Ovary (tissue), 7 donors: ENCODE measurements at regions not wholly inside any gene's neighbourhood (a gene's known extent, or its start where the extent isn't known, plus 50 kb on each side); places are given as distances from the start of the nearest gene placed in this dataset.

Experiments used
- DNase-seq, 5 donors: peaks; one replicate each; pipeline ENCODE4 v3.0.0-alpha.2; 2019 to 2020
- H3K27ac ChIP-seq, 2 donors: fragments of 200-600 bp; one replicate each; pipeline versions ENCODE4 v1.5.1 to v1.8.0; 2019 to 2022
- H3K27me3 ChIP-seq: fragments of 200-600 bp; one replicate; pipeline ENCODE4 v1.8.0; 2022
- H3K36me3 ChIP-seq: fragments of 200-600 bp; sonication (generic); one replicate; pipeline ENCODE4 v1.5.1; 2019
- H3K4me1 ChIP-seq: one replicate; pipeline ENCODE4 v1.8.1; 2013; ENCODE audit warnings: mild to moderate bottlenecking, moderate library complexity; ENCODE audit not compliant: insufficient read depth
- H3K4me3 ChIP-seq: fragments of 200-600 bp; sonication (generic); one replicate; pipeline ENCODE4 v1.5.1; 2017
- H3K9me3 ChIP-seq, 2 donors: fragments of 200-600 bp in 1 of 2; sonication (generic) in 1 of 2; one replicate each; pipeline versions ENCODE4 v1.5.1 to v1.8.1; 2013 to 2019; ENCODE audit warnings: mild to moderate bottlenecking in 1 of 2, moderate library complexity in 1 of 2
- CTCF ChIP-seq, 3 donors: fragments of 450-650 bp in 2 of 3; fragments of 200-600 bp in 1 of 3; IDR thresholded peaks; one replicate each; pipeline versions ENCODE4 v1.5.1 to v1.8.0; 2016 to 2022; ENCODE audit warnings: antibody characterized with exemption in 3 of 3, mild to moderate bottlenecking in 1 of 3
- EP300 ChIP-seq: sonication (generic); formaldehyde crosslinking; IDR thresholded peaks from one replicate; pipeline ENCODE4 v1.6.1; 2017; ENCODE audit warnings: antibody characterized with exemption
- POLR2A ChIP-seq: fragments of 450-650 bp; IDR thresholded peaks from one replicate; pipeline ENCODE4 v1.6.1; 2017; ENCODE audit warnings: antibody characterized with exemption, mild to moderate bottlenecking, moderate library complexity
- WGBS, 3 donors: extraction: QIAGEN DNeasy Blood & Tissue Kit in 1 of 3; methylation state at CpG; one replicate each; pipeline versions ENCODE4 v1.1.5 to v1.1.7; 2013 to 2017; 5-methylcytosine and 5-hydroxymethylcytosine counted together
- intact Hi-C, 4 donors: fragments of 100-400 bp; cut with DNase I; formaldehyde crosslinking; loops; one replicate each; pipeline versions ENCODE4 v1.11.0 to v1.15.1; 2022 to 2023
- donor health status: DM: no; HTN: no; CAD: no; lungs with moderate emphysema.
- donor health status: DM: no; HTN: no; CAD: no.
- donor health status: Bipolar disorder and iron deficiency.
- donor health status: DM: no; HTN: no; CAD: no.
- donor health status: DM: yes; HTN: yes; CAD: no.

DNA sequence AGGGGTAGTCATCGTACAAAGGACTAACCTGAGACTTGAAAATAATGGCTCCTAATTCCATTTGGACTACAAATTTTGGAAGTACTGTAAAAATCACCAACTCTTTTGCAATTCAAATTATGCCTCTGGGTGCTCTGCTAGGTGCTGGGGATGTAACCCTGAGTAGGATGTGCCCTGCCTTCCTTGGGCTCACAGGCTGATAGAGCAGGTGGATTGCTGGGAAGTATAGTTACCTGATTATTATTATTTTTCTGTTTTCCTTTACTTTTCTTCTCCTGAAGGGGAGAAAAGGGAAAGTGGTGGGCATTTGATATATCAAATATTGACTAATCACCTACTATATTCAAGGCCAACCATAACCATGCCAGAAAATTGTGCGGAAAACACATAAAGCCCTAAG, 119.3 kb upstream of the RIOK3 start:
- DNase-seq: no peak
- H3K27ac ChIP-seq: no peak overlapping the region
- H3K27me3 ChIP-seq: no peaks in the 10 kb centered on the region
- H3K4me3 ChIP-seq: no peak overlapping the region
- intact Hi-C loops: no loop called here
- H3K9me3 ChIP-seq: no peaks in the 10 kb centered on the region
- 48 to 51% (median 49%) methylated on average over 2 of the region's 2 CpGs for WGBS, 3 donors
- TF ChIP-seq POLR2A: no peak
- no peak for TF ChIP-seq CTCF (IDR thresholded peaks at IDR 0.05)
- TF ChIP-seq EP300: no peak
- no peaks in the 10 kb centered on the region for H3K4me1 ChIP-seq
- no peaks in the 10 kb centered on the region for H3K36me3 ChIP-seq

DNA sequence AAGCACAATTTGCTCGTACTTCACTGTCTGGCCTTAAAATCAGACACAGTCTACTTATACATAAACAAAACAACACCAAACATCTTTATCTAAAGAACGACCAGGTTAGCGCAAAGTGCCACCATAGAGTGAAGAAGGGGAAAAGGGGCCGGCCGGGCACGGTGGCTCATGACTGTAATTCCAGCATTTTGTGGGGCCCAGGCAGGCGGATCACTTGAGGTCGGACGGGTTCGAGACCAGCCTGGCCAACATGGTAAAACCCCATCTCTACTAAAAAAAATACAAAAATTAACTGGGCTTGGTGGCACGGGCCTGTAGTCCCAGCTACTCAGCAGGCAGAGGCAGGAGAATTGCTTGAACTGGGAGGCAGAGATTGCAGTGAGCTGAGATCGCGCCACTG, 118.5 kb upstream of the RIOK3 start:
- H3K9me3 ChIP-seq: no peaks in the 10 kb centered on the region
- no peak overlapping the region for H3K27ac ChIP-seq
- no peak overlapping the region for H3K4me3 ChIP-seq
- TF ChIP-seq POLR2A: no peak
- TF ChIP-seq EP300: no peak
- no peak for TF ChIP-seq CTCF (IDR thresholded peaks at IDR 0.05)
- WGBS, 3 donors: 92 to 97% (median 96%) methylated on average over 13 of the region's 13 CpGs
- no peaks in the 10 kb centered on the region for H3K36me3 ChIP-seq
- intact Hi-C loops: no loop called here
- H3K27me3 ChIP-seq: no peaks in the 10 kb centered on the region
- no peaks in the 10 kb centered on the region for H3K4me1 ChIP-seq
- DNase-seq: no peak

- TF ChIP-seq EP300 (no peak), POLR2A (no peak), CTCF (IDR thresholded peaks at IDR 0.05) (no peak)
- Histone ChIP-seq H3K9me3 (no peaks in the 10 kb centered on the region), H3K27ac (no peak overlapping the region), H3K36me3 (no peaks in the 10 kb centered on the region), H3K4me3 (no peak overlapping the region), H3K27me3 (no peaks in the 10 kb centered on the region), H3K4me1 (no peaks in the 10 kb centered on the region)
- no peak for DNase-seq
- intact Hi-C loops: no loop called here
- 13 to 23% (median 17%) methylated on average over 6 of the region's 6 CpGs for whole genome bisulfite sequencing, 3 donors
Measured at GRCh38 chr18:23336101-23336500, 117.0 kb upstream of the RIOK3 start.

DNA sequence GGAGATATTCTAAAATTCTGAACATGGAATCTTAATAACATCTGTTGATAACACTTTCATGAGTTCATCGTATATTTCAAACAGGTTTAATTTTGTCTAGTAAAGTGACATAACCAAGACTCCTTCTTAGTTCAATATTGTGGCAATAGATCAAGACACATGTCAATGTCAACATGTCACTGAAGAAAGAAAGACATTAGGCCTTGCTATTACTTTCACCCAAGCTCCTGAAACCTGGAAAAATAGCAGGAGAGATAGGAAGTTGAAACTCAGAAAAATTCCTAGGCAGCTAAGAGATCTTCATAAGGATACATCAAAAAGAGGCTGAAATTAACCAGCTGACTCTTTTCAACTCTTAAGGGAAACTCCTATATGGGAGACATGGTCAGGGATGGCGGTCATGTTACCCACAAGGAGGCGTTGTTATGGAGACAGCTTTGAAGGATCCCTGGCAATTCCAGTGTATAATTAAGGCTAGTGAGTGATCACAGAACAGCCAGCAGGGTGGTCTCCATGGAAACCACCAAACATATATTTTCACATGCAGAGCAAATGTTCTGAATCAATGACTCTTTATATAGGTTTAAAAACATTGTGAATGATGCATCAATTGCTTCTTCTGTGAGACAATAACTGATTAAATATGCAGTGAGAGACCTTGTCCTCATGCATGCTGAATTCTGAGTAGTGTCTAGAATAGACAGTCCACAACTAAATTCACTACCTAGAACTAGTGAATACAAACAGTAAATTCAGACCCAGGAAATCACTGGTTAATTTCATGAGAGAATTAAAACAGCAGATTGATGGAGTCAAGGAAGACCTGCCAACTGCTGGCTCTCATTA, 115.3 kb upstream of the RIOK3 start:
- H3K4me1 ChIP-seq: no peaks in the 10 kb centered on the region
- TF ChIP-seq POLR2A: no peak
- TF ChIP-seq CTCF (IDR thresholded peaks at IDR 0.05): no peak
- TF ChIP-seq EP300: no peak
- H3K36me3 ChIP-seq: no peaks in the 10 kb centered on the region
- H3K27me3 ChIP-seq: no peaks in the 10 kb centered on the region
- no peaks in the 10 kb centered on the region for H3K9me3 ChIP-seq
- no peak overlapping the region for H3K27ac ChIP-seq
- no peak for DNase-seq
- intact Hi-C loops: no loop called here
- WGBS, 3 donors: 79 to 95% (median 87%) methylated on average over 3 of the region's 3 CpGs
- no peak overlapping the region for H3K4me3 ChIP-seq
